H9 (cell line): ENCODE measurements at regions not wholly inside any gene's neighbourhood (a gene's known extent, or its start where the extent isn't known, plus 50 kb on each side); places are given as distances from the start of the nearest gene placed in this dataset.

Source experiments
- DNase-seq: peaks from one replicate; pipeline ENCODE4 v3.0.0-alpha.2; 2017
- H2AFZ ChIP-seq: one replicate; pipeline ENCODE4 v1.6.1; 2013; ENCODE audit warnings: mild to moderate bottlenecking, low read length, control low read depth, moderate library complexity
- H2AK5ac ChIP-seq: 2 replicates; pipeline ENCODE4 v1.6.1; 2013; ENCODE audit warnings: low read length, control low read depth, mixed read lengths; ENCODE audit not compliant: insufficient read length
- H2BK120ac ChIP-seq: one replicate; pipeline ENCODE4 v1.6.1; 2013; ENCODE audit warnings: low read depth, mild to moderate bottlenecking, low read length, control low read depth, inconsistent platforms; ENCODE audit not compliant: poor library complexity, severe bottlenecking
- H2BK12ac ChIP-seq: 2 replicates; pipeline ENCODE4 v1.6.1; 2013; ENCODE audit warnings: low read length, control low read depth, mixed read lengths, low read depth; ENCODE audit not compliant: insufficient read length
- H2BK15ac ChIP-seq: 2 replicates; pipeline ENCODE4 v1.6.1; 2013; ENCODE audit warnings: low read depth, low read length, control low read depth
- H2BK20ac ChIP-seq: one replicate; pipeline ENCODE4 v1.6.1; 2013; ENCODE audit warnings: low read depth, mild to moderate bottlenecking, low read length, control low read depth, inconsistent platforms; ENCODE audit not compliant: poor library complexity, severe bottlenecking
- H2BK5ac ChIP-seq: 2 replicates; pipeline ENCODE4 v1.6.1; 2013; ENCODE audit warnings: low read length, control low read depth, mixed read lengths; ENCODE audit not compliant: insufficient read length
- H3K14ac ChIP-seq: 2 replicates; pipeline ENCODE4 v1.6.1; 2013; ENCODE audit warnings: low read length, control low read depth; ENCODE audit not compliant: insufficient read depth
- H3K18ac ChIP-seq: 2 replicates; pipeline ENCODE4 v1.6.1; 2013; ENCODE audit warnings: low read depth, mild to moderate bottlenecking, mixed read lengths, low read length, control low read depth; ENCODE audit not compliant: insufficient read length
- H3K23ac ChIP-seq: 2 replicates; pipeline ENCODE4 v1.6.1; 2013; ENCODE audit warnings: low read length, control low read depth, mixed read lengths, low read depth; ENCODE audit not compliant: insufficient read length
- H3K23me2 ChIP-seq: 2 replicates; pipeline ENCODE4 v1.6.1; 2013; ENCODE audit warnings: low read depth, mild to moderate bottlenecking, mixed read lengths, low read length, control low read depth; ENCODE audit not compliant: insufficient read length, poor library complexity, severe bottlenecking
- H3K27ac ChIP-seq: 2 replicates; pipeline ENCODE4 v1.5.1; 2013; ENCODE audit warnings: low read length, control low read depth, mixed read lengths, low read depth; ENCODE audit not compliant: insufficient read length
- H3K27me3 ChIP-seq: 2 replicates; pipeline ENCODE4 v1.6.1; 2013; ENCODE audit warnings: low read length, control low read depth, inconsistent platforms; ENCODE audit not compliant: insufficient read depth
- H3K4ac ChIP-seq: 2 replicates; pipeline ENCODE4 v1.6.1; 2013; ENCODE audit warnings: low read depth, mild to moderate bottlenecking, control low read depth, inconsistent platforms, low read length, moderate library complexity
- H3K4me1 ChIP-seq: 2 replicates; pipeline ENCODE4 v1.6.1; 2013; ENCODE audit warnings: low read length, control low read depth, inconsistent platforms; ENCODE audit not compliant: insufficient read depth
- H3K4me2 ChIP-seq: 2 replicates; pipeline ENCODE4 v1.6.1; 2013; ENCODE audit warnings: low read length, control low read depth, mixed read lengths; ENCODE audit not compliant: insufficient read length, insufficient read depth
- H3K56ac ChIP-seq: 2 replicates; pipeline ENCODE4 v1.6.1; 2013; ENCODE audit warnings: low read depth, mild to moderate bottlenecking, mixed read lengths, low read length, control low read depth; ENCODE audit not compliant: insufficient read length
- H3K79me1 ChIP-seq: 2 replicates; pipeline ENCODE4 v1.6.1; 2013; ENCODE audit warnings: low read depth, mild to moderate bottlenecking, moderate library complexity, low read length, control low read depth, inconsistent platforms; ENCODE audit not compliant: insufficient read depth, poor library complexity, severe bottlenecking
- H3K79me2 ChIP-seq: 2 replicates; pipeline ENCODE4 v1.6.1; 2013; ENCODE audit warnings: low read length, control low read depth, inconsistent platforms; ENCODE audit not compliant: insufficient read depth
- H3K9ac ChIP-seq: 2 replicates; pipeline ENCODE4 v1.6.1; 2013; ENCODE audit warnings: low read length, control low read depth, mixed read lengths; ENCODE audit not compliant: insufficient read length; ENCODE audit errors: extremely low read depth
- H3K9me3 ChIP-seq: one replicate; pipeline ENCODE4 v1.6.1; 2013; ENCODE audit warnings: low read depth, low read length, inconsistent platforms; ENCODE audit not compliant: control insufficient read depth
- H3T11ph ChIP-seq: one replicate; pipeline ENCODE4 v1.6.1; 2013; ENCODE audit warnings: mild to moderate bottlenecking, low read length, control low read depth, inconsistent platforms
- H4K20me1 ChIP-seq: one replicate; pipeline ENCODE4 v1.6.1; 2013; ENCODE audit not compliant: control insufficient read depth, insufficient read length, insufficient read depth
- H4K5ac ChIP-seq: 2 replicates; pipeline ENCODE4 v1.6.1; 2013; ENCODE audit warnings: low read depth, mild to moderate bottlenecking, mixed read lengths, low read length, control low read depth; ENCODE audit not compliant: insufficient read length
- H4K8ac ChIP-seq: replicated peaks from 2 replicates; pipeline ENCODE4 v1.6.1; 2013; ENCODE audit warnings: low read length, control low read depth, mixed read lengths, low read depth; ENCODE audit not compliant: insufficient read length
- H4K91ac ChIP-seq: 2 replicates; pipeline ENCODE4 v1.6.1; 2013; ENCODE audit warnings: low read depth, mild to moderate bottlenecking, moderate library complexity, mixed read lengths, low read length, control low read depth; ENCODE audit not compliant: insufficient read length
- H3K27ac Mint-ChIP-seq, 3 experiments: 2 replicates in 2 of 3; 3 replicates in 1 of 3; pipeline ENCODE4 v1.8.0; 2020 to 2021; ENCODE audit warnings: mixed read lengths in 3 of 3, mild to moderate bottlenecking in 1 of 3, moderate library complexity in 1 of 3
- H3K27me3 Mint-ChIP-seq: 2 replicates; pipeline ENCODE4 v1.8.0; 2021; ENCODE audit warnings: low read depth, mild to moderate bottlenecking, moderate library complexity, mixed read lengths
- H3K36me3 Mint-ChIP-seq, 3 experiments: 2 replicates in 2 of 3; 3 replicates in 1 of 3; pipeline ENCODE4 v1.8.0; 2020 to 2021; ENCODE audit warnings: low read depth in 3 of 3, mixed read lengths in 3 of 3; ENCODE audit not compliant: insufficient read depth in 1 of 3
- H3K4me1 Mint-ChIP-seq, 2 experiments: 2 replicates each; pipeline ENCODE4 v1.8.0; 2020; ENCODE audit warnings: mixed read lengths in 2 of 2
- H3K4me3 Mint-ChIP-seq, 2 experiments: 2 replicates in 1 of 2; 3 replicates in 1 of 2; pipeline ENCODE4 v1.8.0; 2020 to 2021; ENCODE audit warnings: mild to moderate bottlenecking in 2 of 2, mixed read lengths in 2 of 2, moderate library complexity in 1 of 2
- H3K9me3 Mint-ChIP-seq, 2 experiments: 2 replicates in 1 of 2; 3 replicates in 1 of 2; pipeline ENCODE4 v1.8.0; 2020; ENCODE audit warnings: mild to moderate bottlenecking in 2 of 2, mixed read lengths in 2 of 2, moderate library complexity in 1 of 2
- CTCF ChIP-seq: fragments of 200-600 bp; sonication (generic); conservative IDR thresholded peaks from 3 replicates; pipeline ENCODE4 v1.8.0; 2021; ENCODE audit warnings: antibody characterized with exemption, mild to moderate bottlenecking
- WGBS: extraction: QIAGEN DNeasy Blood & Tissue Kit; methylation state at CpG from one replicate; pipeline ENCODE4 v1.1.7; 2013; ENCODE audit warnings: missing lambda C conversion rate, low lambda C conversion rate, mixed read lengths; ENCODE audit not compliant: insufficient read length; ENCODE audit errors: extremely low coverage; 5-methylcytosine and 5-hydroxymethylcytosine counted together

DNA sequence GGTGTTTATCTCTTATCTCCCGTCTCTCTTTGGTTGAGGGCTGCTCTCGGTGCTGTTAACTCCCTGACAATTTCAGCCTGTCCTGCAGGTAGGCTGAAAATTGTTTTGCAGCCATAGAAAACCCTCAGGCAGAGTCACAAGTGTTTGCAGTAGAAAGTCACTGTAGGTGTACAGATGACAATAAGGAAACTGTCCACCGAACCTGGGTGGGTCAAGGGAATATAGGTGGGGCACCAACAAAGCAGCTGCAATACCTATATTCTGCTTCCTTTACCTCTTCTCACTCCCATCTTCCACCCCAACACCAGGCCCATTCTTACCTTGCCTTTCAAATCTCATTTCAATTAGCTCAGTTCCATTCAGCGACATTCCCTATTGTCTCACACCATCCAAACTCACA lies 381.8 kb downstream of the PPP1R2C start:
- H3K36me3 Mint-ChIP-seq = peaks cover 0 to 7% (median 0%) of the 10 kb centered on the region in 3 experiments; a peak in 3 of 7 replicates
- no peak overlapping the region for H3K4me2 ChIP-seq

More for the DNA sequence above, 381.8 kb downstream of the PPP1R2C start:
- no peak for TF ChIP-seq CTCF
- no peaks in the 10 kb centered on the region for H4K20me1 ChIP-seq
- Mint-ChIP-seq H3K27me3 (no peaks in the 10 kb centered on the region), H3K9me3 (peaks cover 0 to 45% of the 10 kb centered on the region in 2 experiments; a peak in 3 of 5 replicates), H3K27ac (no peak overlapping the region), H3K4me3 (no peak overlapping the region), H3K4me1 (no peaks in the 10 kb centered on the region)
- H3K4ac ChIP-seq = no peak overlapping the region
- H4K5ac ChIP-seq = no peak overlapping the region
- H3K23me2 ChIP-seq = no peaks in the 10 kb centered on the region
- H2BK120ac ChIP-seq = no peak overlapping the region
- no peak overlapping the region for H3K14ac ChIP-seq
- H2AFZ ChIP-seq = no peak overlapping the region
- H3K56ac ChIP-seq = no peak overlapping the region
- H3K4me1 ChIP-seq = no peaks in the 10 kb centered on the region
- no peak overlapping the region for H3K18ac ChIP-seq
- no peak overlapping the region for H3K23ac ChIP-seq
- no peak overlapping the region for H2BK15ac ChIP-seq
- no peaks in the 10 kb centered on the region for H3K27me3 ChIP-seq
- no peak overlapping the region for H2BK5ac ChIP-seq
- H3K9ac ChIP-seq = no peak overlapping the region
- H4K8ac ChIP-seq = no peak overlapping the region
- no CpG with 5 or more reads among the region's 4 CpGs for WGBS
- H2AK5ac ChIP-seq = no peak overlapping the region
- no peaks in the 10 kb centered on the region for H3K79me1 ChIP-seq
- H4K91ac ChIP-seq = no peak overlapping the region
- H3K79me2 ChIP-seq = no peaks in the 10 kb centered on the region
- H3K9me3 ChIP-seq = no peaks in the 10 kb centered on the region
- H2BK20ac ChIP-seq = no peak overlapping the region
- H2BK12ac ChIP-seq = no peak overlapping the region
- H3K27ac ChIP-seq = no peak overlapping the region
- H3T11ph ChIP-seq = no peak overlapping the region
- no peak for DNase-seq
